Fibroblast of the aortic adventitia (primary cell): ENCODE measurements at regions not wholly inside any gene's neighbourhood (a gene's known extent, or its start where the extent isn't known, plus 50 kb on each side); places are given as distances from the start of the nearest gene placed in this dataset.
A peak's percentile ranks its signal among the peaks of the same experiment; 100 is the strongest.

ENCODE experiments used
- DNase-seq: peaks from one replicate; pipeline ENCODE4 v3.0.0-alpha.2; 2010; ENCODE audit warnings: low read depth
- H3K4me3 ChIP-seq: 2 replicates; pipeline ENCODE4 v1.5.1; 2011; ENCODE audit warnings: low read depth, mild to moderate bottlenecking, control low read depth, low read length, moderate library complexity
- CTCF ChIP-seq: IDR thresholded peaks from 2 replicates; pipeline ENCODE4 v1.5.1; 2011; ENCODE audit warnings: mild to moderate bottlenecking, low read length, control low read depth, inconsistent platforms; ENCODE audit not compliant: insufficient read depth

DNA sequence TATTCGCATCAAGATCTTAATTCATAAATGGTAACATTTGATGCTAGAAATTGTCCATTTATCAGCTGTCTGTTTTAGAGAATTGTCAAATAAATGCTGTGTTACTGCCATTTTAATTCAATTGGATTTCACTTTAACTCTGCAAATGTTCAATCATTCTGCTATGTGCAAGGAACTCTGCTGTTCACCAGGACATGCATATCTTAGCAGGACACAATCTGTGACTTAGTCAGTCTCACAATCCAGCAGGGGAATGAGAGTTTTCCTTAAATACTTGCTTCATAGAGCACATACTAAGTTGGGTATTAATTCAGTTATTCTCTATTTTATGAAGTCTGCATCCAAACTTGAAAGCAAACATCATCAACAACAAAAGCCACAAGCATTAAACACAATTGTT is 488.7 kb upstream of the MEF2C start:
- H3K4me3 ChIP-seq = no peak overlapping the region
- no peak for DNase-seq
- TF ChIP-seq CTCF = no peak

GRCh38 chr5:89359046-89359445 is 476.1 kb upstream of the MEF2C start:
- no peak for TF ChIP-seq CTCF
- H3K4me3 ChIP-seq = no peak overlapping the region
- DNase-seq = no peak

DNA sequence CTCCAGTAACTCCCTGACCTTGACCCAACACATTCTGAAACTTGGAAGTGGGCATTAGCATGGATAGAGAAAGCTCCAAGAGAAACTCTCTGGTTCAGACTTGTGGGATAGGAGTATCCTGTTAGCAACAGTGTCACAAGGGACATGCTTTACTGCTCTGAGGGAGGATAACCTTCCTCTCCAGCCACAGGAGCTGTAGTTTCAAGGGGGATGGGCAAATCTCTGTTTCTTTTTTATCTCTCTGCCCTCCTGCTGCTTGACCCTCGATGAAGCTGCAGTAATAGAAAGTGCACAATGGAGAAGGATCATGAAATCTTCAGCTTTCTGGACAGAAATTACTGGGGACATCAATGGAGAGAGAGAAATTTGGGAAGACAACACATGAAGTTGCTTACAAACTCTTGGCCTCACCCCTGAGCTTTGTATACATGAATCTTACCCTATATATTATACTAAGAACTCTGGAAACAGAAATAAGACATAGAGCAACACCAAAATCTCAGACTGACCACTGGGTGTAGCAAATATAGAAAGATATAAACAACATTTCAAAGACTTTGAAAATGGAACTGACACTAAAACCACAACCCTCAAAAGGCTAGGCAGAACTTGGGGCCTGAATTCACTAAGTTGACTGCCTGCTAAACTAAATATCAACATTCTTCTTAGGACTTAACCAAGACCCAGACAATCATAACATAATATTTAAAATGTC is 471.0 kb upstream of the MEF2C start:
- TF ChIP-seq CTCF = no peak
- no peak overlapping the region for H3K4me3 ChIP-seq
- no peak for DNase-seq

DNA sequence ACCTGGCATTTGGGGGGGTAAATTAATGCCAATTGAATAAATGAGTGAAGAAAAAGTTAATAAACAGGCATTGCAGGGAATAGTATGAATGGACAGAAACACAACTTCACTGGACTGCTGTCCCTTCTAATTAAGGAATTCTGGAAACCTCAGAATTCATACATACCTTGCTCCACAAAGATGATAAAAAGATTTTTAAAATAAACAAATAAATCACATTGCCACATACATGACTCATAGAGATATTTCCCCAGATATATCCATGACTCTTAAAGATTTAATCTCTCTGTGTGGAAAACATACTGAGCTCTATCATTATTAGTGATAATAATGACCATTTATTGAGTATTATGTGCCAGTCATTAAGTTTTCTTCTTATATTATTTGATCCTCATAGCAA is 469.0 kb upstream of the MEF2C start:
- no peak overlapping the region for H3K4me3 ChIP-seq

DNA sequence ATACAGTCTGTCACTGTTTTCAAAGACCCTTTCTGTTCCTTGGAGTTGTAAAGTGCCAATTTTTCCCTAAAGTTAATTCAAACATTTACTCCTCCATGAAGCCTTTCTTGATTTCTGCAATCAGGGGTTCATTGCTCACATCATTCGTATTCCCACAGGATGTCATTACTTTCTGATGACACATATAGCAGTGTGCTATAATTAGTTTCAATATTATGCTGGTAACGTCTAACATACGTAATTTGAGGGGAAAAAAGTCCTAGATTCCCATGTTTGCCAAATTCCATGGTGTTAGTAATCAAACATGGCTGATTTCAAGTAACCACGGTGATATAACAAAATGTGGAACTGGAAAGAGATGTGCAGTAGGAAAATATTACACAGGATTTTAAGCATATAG is 468.2 kb upstream of the MEF2C start:
- no peak overlapping the region for H3K4me3 ChIP-seq
- peak; percentile 70 for DNase-seq
- no peak for TF ChIP-seq CTCF

More for the DNA sequence above, 469.0 kb upstream of the MEF2C start:
- TF ChIP-seq CTCF = no peak
- DNase-seq = peak; percentile 24

GRCh38 chr5:89350684-89351083 is 467.7 kb upstream of the MEF2C start:
- no peak for DNase-seq
- H3K4me3 ChIP-seq = no peak overlapping the region
- no peak for TF ChIP-seq CTCF
